MM.1S (cell line): ENCODE measurements at regions not wholly inside any gene's neighbourhood (a gene's known extent, or its start where the extent isn't known, plus 50 kb on each side); places are given as distances from the start of the nearest gene placed in this dataset.

Source experiments
- DNase-seq: peaks from one replicate; pipeline ENCODE4 v3.0.0-alpha.2; 2015
- H2AFZ ChIP-seq: fragments of 300-600 bp; sonication (generic); 2 replicates; pipeline ENCODE4 v1.6.0; 2016; ENCODE audit warnings: antibody characterized with exemption, low read length
- H3F3A ChIP-seq: fragments of 300-600 bp; sonication (generic); 2 replicates; pipeline ENCODE4 v1.6.1; 2016; ENCODE audit warnings: mild to moderate bottlenecking, antibody characterized with exemption, low read length, moderate library complexity, mixed read lengths; ENCODE audit not compliant: insufficient read depth
- H3K27ac ChIP-seq: fragments of 300-600 bp; sonication (generic); 2 replicates; pipeline ENCODE4 v1.5.1; 2016; ENCODE audit warnings: mild to moderate bottlenecking, low read length
- H3K27me3 ChIP-seq: fragments of 300-600 bp; sonication (generic); replicated peaks from 2 replicates; pipeline ENCODE4 v1.6.0; 2016; ENCODE audit warnings: low read length; ENCODE audit not compliant: insufficient read depth
- H3K36me3 ChIP-seq: fragments of 300-600 bp; sonication (generic); replicated peaks from 2 replicates; pipeline ENCODE4 v1.6.1; 2016; ENCODE audit warnings: mild to moderate bottlenecking, low read length, mixed read lengths; ENCODE audit not compliant: insufficient read depth
- H3K4me1 ChIP-seq: fragments of 300-600 bp; sonication (generic); 2 replicates; pipeline ENCODE4 v1.6.1; 2016; ENCODE audit warnings: low read length, mixed read lengths
- H3K4me2 ChIP-seq: fragments of 300-600 bp; sonication (generic); 2 replicates; pipeline ENCODE4 v1.6.0; 2016; ENCODE audit warnings: low read depth, low read length
- H3K4me3 ChIP-seq: fragments of 300-600 bp; sonication (generic); 2 replicates; pipeline ENCODE4 v1.5.1; 2016; ENCODE audit warnings: low read length, mixed read lengths
- H3K79me2 ChIP-seq: fragments of 300-600 bp; sonication (generic); 2 replicates; pipeline ENCODE4 v1.6.1; 2016; ENCODE audit warnings: mixed run types, low read length, mixed read lengths
- H3K9ac ChIP-seq: fragments of 300-600 bp; sonication (generic); 2 replicates; pipeline ENCODE4 v1.6.1; 2016; ENCODE audit warnings: low read length, mixed read lengths
- H3K9me2 ChIP-seq: fragments of 300-600 bp; sonication (generic); replicated peaks from 2 replicates; pipeline ENCODE4 v1.6.1; 2016; ENCODE audit warnings: mild to moderate bottlenecking, low read length, mixed read lengths; ENCODE audit not compliant: insufficient read depth
- H3K9me3 ChIP-seq: fragments of 300-600 bp; sonication (generic); replicated peaks from 2 replicates; pipeline ENCODE4 v1.6.1; 2016; ENCODE audit warnings: mild to moderate bottlenecking, low read length, mixed read lengths; ENCODE audit not compliant: insufficient read depth
- H4K20me1 ChIP-seq: fragments of 300-600 bp; sonication (generic); 2 replicates; pipeline ENCODE4 v1.6.1; 2016; ENCODE audit warnings: mild to moderate bottlenecking, low read length, moderate library complexity, mixed read lengths; ENCODE audit not compliant: insufficient read depth
- CTCF ChIP-seq: fragments of 300-600 bp; sonication (generic); IDR thresholded peaks from 2 replicates; pipeline ENCODE4 v1.5.1; 2016; ENCODE audit warnings: antibody characterized with exemption, low read length, mixed read lengths
- EZH2 ChIP-seq: fragments of 300-600 bp; sonication (generic); optimal IDR thresholded peaks from 2 replicates; pipeline ENCODE3; 2017; ENCODE audit warnings: low read depth, mild to moderate bottlenecking, antibody characterized with exemption, low read length, mixed read lengths
- EZH2phosphoT487 ChIP-seq: fragments of 300-600 bp; sonication (generic); IDR thresholded peaks from 2 replicates; pipeline ENCODE4 v1.6.1; 2018; ENCODE audit warnings: antibody characterized with exemption, low read length

GRCh38 chr4:31130930-31131329, 410.8 kb downstream of the PCDH7 start:
- Histone ChIP-seq H3K4me2 (no peak overlapping the region), H3F3A (no peaks in the 10 kb centered on the region), H4K20me1 (no peaks in the 10 kb centered on the region), H3K9me2 (no peaks in the 10 kb centered on the region), H3K36me3 (no peaks in the 10 kb centered on the region), H3K27ac (no peak overlapping the region), H3K79me2 (no peaks in the 10 kb centered on the region), H3K9ac (no peak overlapping the region), H2AFZ (no peak overlapping the region), H3K4me1 (no peaks in the 10 kb centered on the region), H3K9me3 (no peaks in the 10 kb centered on the region), H3K4me3 (no peak overlapping the region), H3K27me3 (no peaks in the 10 kb centered on the region)
- TF ChIP-seq CTCF = no peak
- no peak for TF ChIP-seq EZH2
- no peak for TF ChIP-seq EZH2phosphoT487
- DNase-seq = no peak

- Histone ChIP-seq H3K27me3 (no peaks in the 10 kb centered on the region), H3K9me3 (no peaks in the 10 kb centered on the region), H3K9me2 (no peaks in the 10 kb centered on the region), H4K20me1 (no peaks in the 10 kb centered on the region), H3F3A (no peaks in the 10 kb centered on the region), H2AFZ (no peak overlapping the region), H3K4me3 (no peak overlapping the region), H3K27ac (no peak overlapping the region), H3K36me3 (no peaks in the 10 kb centered on the region), H3K4me2 (no peak overlapping the region), H3K79me2 (no peaks in the 10 kb centered on the region), H3K9ac (no peak overlapping the region), H3K4me1 (no peaks in the 10 kb centered on the region)
- no peak for DNase-seq
- TF ChIP-seq CTCF (no peak), EZH2phosphoT487 (no peak), EZH2 (no peak)
These were observed 414.6 kb downstream of the PCDH7 start for GRCh38 chr4:31134720-31135119.

GRCh38 chr4:31139767-31140166, 419.6 kb downstream of the PCDH7 start:
- DNase-seq = no peak
- H3K79me2 ChIP-seq = no peaks in the 10 kb centered on the region
- H3K27ac ChIP-seq = no peak overlapping the region
- H3K27me3 ChIP-seq = no peaks in the 10 kb centered on the region
- no peak overlapping the region for H3K9ac ChIP-seq
- no peaks in the 10 kb centered on the region for H3K4me1 ChIP-seq
- TF ChIP-seq CTCF (no peak), EZH2 (no peak)
- no peaks in the 10 kb centered on the region for H4K20me1 ChIP-seq
- no peak overlapping the region for H3K4me2 ChIP-seq
- H2AFZ ChIP-seq = no peak overlapping the region
- H3K36me3 ChIP-seq = no peaks in the 10 kb centered on the region
- no peak overlapping the region for H3K4me3 ChIP-seq
- H3K9me2 ChIP-seq = no peaks in the 10 kb centered on the region
- no peaks in the 10 kb centered on the region for H3F3A ChIP-seq
- H3K9me3 ChIP-seq = no peaks in the 10 kb centered on the region
